GM12878 (cell line): ENCODE measurements at regions not wholly inside any gene's neighbourhood (a gene's known extent, or its start where the extent isn't known, plus 50 kb on each side); places are given as distances from the start of the nearest gene placed in this dataset.

ENCODE experiments used
- JUND ChIP-seq: IDR thresholded peaks from 2 replicates; pipeline ENCODE4 v1.6.1; 2012; ENCODE audit warnings: low read depth, mild to moderate bottlenecking, low read length, improper control_type of control experiment, moderate library complexity
- KDM1A ChIP-seq: fragments of 200-600 bp; sonication (generic); IDR thresholded peaks from 2 replicates; pipeline ENCODE4 v1.6.1; 2016; ENCODE audit warnings: borderline replicate concordance
- NBN ChIP-seq: fragments of 450-650 bp; IDR thresholded peaks from 2 replicates; pipeline ENCODE4 v1.6.1; 2016
- POLR2A ChIP-seq: IDR thresholded peaks from 2 replicates; pipeline ENCODE4 v1.6.1; 2011; ENCODE audit warnings: low read depth, mild to moderate bottlenecking, low read length
- RB1 ChIP-seq: fragments of 450-650 bp; formaldehyde crosslinking; IDR thresholded peaks from 2 replicates; pipeline ENCODE4 v1.6.1; 2017; ENCODE audit warnings: mild to moderate bottlenecking, borderline replicate concordance
- RCOR1 ChIP-seq: conservative IDR thresholded peaks from 2 replicates; pipeline ENCODE4 v1.6.1; 2012; ENCODE audit warnings: low read depth, low read length, improper control_type of control experiment
- SMC3 ChIP-seq: IDR thresholded peaks from 2 replicates; pipeline ENCODE4 v1.6.1; 2011; ENCODE audit warnings: low read length, improper control_type of control experiment, borderline replicate concordance
- TCF7 ChIP-seq: IDR thresholded peaks from 2 replicates; pipeline ENCODE4 v1.6.1; 2014; ENCODE audit warnings: antibody characterized with exemption, borderline replicate concordance
- TF ChIP-seq, protein P1 (sequence below): IDR thresholded peaks from 2 replicates; pipeline ENCODE4 v1.6.1; 2012; ENCODE audit warnings: mild to moderate bottlenecking, low read depth, low read length
- TF ChIP-seq, protein P2 (sequence below), 3 experiments: IDR thresholded peaks in 2 of 3; conservative IDR thresholded peaks in 1 of 3; 2 replicates each; pipeline ENCODE4 v1.5.1; 2011; ENCODE audit warnings: low read depth in 3 of 3, low read length in 3 of 3, mild to moderate bottlenecking in 3 of 3, control low read depth in 2 of 3, moderate library complexity in 2 of 3, inconsistent platforms in 1 of 3, mixed read lengths in 1 of 3; ENCODE audit not compliant: control insufficient read depth in 2 of 3, insufficient read depth in 1 of 3; ENCODE audit errors: extremely low read depth in 1 of 3

DNA sequence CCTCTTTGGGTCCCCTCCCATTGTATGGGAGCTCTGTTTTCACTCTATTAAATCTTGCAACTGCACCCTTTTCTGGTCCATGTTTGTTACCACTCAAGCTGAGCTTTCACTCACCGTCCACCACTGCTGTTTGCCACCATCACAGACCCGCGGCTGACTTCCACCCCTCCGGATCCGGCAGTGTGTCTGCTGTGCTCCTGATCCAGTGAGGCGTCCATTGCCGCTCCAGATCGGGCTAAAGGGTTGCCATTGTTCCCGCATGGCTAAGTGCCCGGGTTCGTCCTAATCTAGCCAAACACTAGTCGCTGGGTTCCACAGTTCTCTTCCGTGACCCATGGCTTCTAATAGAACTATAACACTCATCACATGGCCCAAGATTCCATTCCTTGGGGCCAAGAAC is 157.2 kb downstream of the SEC16B start:
- TF ChIP-seq TCF7 = no peak
- no peak for TF ChIP-seq RB1
- TF ChIP-seq SMC3 = no peak
- no peak for TF ChIP-seq RCOR1
- TF ChIP-seq, protein P1, sequence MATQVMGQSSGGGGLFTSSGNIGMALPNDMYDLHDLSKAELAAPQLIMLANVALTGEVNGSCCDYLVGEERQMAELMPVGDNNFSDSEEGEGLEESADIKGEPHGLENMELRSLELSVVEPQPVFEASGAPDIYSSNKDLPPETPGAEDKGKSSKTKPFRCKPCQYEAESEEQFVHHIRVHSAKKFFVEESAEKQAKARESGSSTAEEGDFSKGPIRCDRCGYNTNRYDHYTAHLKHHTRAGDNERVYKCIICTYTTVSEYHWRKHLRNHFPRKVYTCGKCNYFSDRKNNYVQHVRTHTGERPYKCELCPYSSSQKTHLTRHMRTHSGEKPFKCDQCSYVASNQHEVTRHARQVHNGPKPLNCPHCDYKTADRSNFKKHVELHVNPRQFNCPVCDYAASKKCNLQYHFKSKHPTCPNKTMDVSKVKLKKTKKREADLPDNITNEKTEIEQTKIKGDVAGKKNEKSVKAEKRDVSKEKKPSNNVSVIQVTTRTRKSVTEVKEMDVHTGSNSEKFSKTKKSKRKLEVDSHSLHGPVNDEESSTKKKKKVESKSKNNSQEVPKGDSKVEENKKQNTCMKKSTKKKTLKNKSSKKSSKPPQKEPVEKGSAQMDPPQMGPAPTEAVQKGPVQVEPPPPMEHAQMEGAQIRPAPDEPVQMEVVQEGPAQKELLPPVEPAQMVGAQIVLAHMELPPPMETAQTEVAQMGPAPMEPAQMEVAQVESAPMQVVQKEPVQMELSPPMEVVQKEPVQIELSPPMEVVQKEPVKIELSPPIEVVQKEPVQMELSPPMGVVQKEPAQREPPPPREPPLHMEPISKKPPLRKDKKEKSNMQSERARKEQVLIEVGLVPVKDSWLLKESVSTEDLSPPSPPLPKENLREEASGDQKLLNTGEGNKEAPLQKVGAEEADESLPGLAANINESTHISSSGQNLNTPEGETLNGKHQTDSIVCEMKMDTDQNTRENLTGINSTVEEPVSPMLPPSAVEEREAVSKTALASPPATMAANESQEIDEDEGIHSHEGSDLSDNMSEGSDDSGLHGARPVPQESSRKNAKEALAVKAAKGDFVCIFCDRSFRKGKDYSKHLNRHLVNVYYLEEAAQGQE = no peak
- TF ChIP-seq JUND = no peak
- TF ChIP-seq NBN = no peak
- no peak for TF ChIP-seq KDM1A
- no peak for TF ChIP-seq POLR2A
- TF ChIP-seq, protein P2, sequence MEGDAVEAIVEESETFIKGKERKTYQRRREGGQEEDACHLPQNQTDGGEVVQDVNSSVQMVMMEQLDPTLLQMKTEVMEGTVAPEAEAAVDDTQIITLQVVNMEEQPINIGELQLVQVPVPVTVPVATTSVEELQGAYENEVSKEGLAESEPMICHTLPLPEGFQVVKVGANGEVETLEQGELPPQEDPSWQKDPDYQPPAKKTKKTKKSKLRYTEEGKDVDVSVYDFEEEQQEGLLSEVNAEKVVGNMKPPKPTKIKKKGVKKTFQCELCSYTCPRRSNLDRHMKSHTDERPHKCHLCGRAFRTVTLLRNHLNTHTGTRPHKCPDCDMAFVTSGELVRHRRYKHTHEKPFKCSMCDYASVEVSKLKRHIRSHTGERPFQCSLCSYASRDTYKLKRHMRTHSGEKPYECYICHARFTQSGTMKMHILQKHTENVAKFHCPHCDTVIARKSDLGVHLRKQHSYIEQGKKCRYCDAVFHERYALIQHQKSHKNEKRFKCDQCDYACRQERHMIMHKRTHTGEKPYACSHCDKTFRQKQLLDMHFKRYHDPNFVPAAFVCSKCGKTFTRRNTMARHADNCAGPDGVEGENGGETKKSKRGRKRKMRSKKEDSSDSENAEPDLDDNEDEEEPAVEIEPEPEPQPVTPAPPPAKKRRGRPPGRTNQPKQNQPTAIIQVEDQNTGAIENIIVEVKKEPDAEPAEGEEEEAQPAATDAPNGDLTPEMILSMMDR (IDR thresholded peaks at IDR 0.05 in 2 of 3, conservative IDR thresholded peaks at IDR 0.05 in 1 of 3; ENCODE audit: control insufficient read depth in 2 of 3, extremely low read depth in 1 of 3, insufficient read depth in 1 of 3, low read depth in 3 of 3, low read length in 3 of 3) = no peak
